ENCODE measurements at regions not wholly inside any gene's neighbourhood (a gene's known extent, or its start where the extent isn't known, plus 50 kb on each side); places are given as distances from the start of the nearest gene placed in this dataset.
"Not testable (repeated sequence)": the region's sequence is repeated elsewhere in the genome, so short reads cannot be mapped to it uniquely, and the experiment has no call there.

GRCh38 chr16:29296176-29296575 lies 110.3 kb downstream of the NPIPB11 start:
- not testable (repeated sequence) for TF ChIP-seq POLR2A (IDR thresholded peaks at IDR 0.05; ENCODE audit: low read depth, low read length); TAF1 (IDR thresholded peaks at IDR 0.05; ENCODE audit: borderline replicate concordance, low read depth, low read length)

Measured in GM12892 (cell line).